HCT116 (cell line): ENCODE measurements at regions not wholly inside any gene's neighbourhood (a gene's known extent, or its start where the extent isn't known, plus 50 kb on each side); places are given as distances from the start of the nearest gene placed in this dataset.

Experiments used
- ATAC-seq: fragments of 200-7000 bp; cut with Tn5 transposase; 2 replicates; pipeline ENCODE4 v1.9.1; 2020; ENCODE audit warnings: mild to moderate bottlenecking, moderate library complexity
- BruUV-seq: library from RNA; stranded (reverse); fragments of 400-500 nt; replicated peaks from 2 replicates; lab custom pipeline; 2021; lab: Mats Ljungman, UMichigan
- CTCF ChIA-PET: fragments of 300-600 bp; sonication (Branson Sonifier 250); formaldehyde crosslinking; loops from one replicate; lab custom pipeline; 2021; ENCODE audit warnings: antibody characterized with exemption; lab: Charles Lee
- POLR2A ChIA-PET: fragments of 300-600, 350-600 bp; sonication (Branson Sonifier 250); formaldehyde crosslinking; loops from one replicate; lab custom pipeline; 2021; ENCODE audit warnings: antibody characterized with exemption; lab: Charles Lee
- RAD21 ChIA-PET, 2 experiments: fragments of 300-600 bp; sonication (Branson Sonifier 250); formaldehyde crosslinking; loops; one replicate each; lab custom pipeline; 2023; ENCODE audit warnings: low total read pairs in 2 of 2; ENCODE audit not compliant: uncharacterized antibody in 2 of 2, unreplicated experiment in 2 of 2, low non-redundant PET in 1 of 2; lab: Charles Lee
- DNase-seq: peaks from one replicate; pipeline ENCODE4 v3.0.0-alpha.2; 2010; ENCODE audit warnings: low read depth, low spot score
- H2AFZ ChIP-seq: fragments of 200-600 bp; shearing (Covaris generic), sonication (generic); 2 replicates; pipeline ENCODE4 v1.6.1; 2017; ENCODE audit warnings: low read depth, mixed run types, mixed read lengths, antibody characterized with exemption, low read length; ENCODE audit not compliant: poor library complexity, severe bottlenecking
- H3K27ac ChIP-seq: 2 replicates; pipeline ENCODE4 v1.5.1; 2012; ENCODE audit warnings: low read depth, low read length
- H3K27me3 ChIP-seq: fragments of 200-600 bp; sonication (generic); 2 replicates; pipeline ENCODE4 v1.6.1; 2016; ENCODE audit warnings: mixed run types, low read length, mixed read lengths; ENCODE audit not compliant: insufficient read depth
- H3K36me3 ChIP-seq, 2 experiments: fragments of 200-500 bp in 1 of 2; fragments of 200-600 bp in 1 of 2; sonication (Bioruptor generic) in 1 of 2; sonication (generic) in 1 of 2; 2 replicates each; pipeline versions ENCODE4 v1.5.1 to v1.6.1; 2014 to 2016; ENCODE audit warnings: low read length in 2 of 2, inconsistent platforms in 1 of 2, mixed read lengths in 1 of 2, mixed run types in 1 of 2; ENCODE audit not compliant: insufficient read depth in 2 of 2, control insufficient read depth in 1 of 2
- H3K4me1 ChIP-seq, 2 experiments: fragments of 200-600 bp in 1 of 2; sonication (generic) in 1 of 2; 2 replicates each; pipeline versions ENCODE4 v1.5.1 to v1.6.1; 2012 to 2017; ENCODE audit warnings: low read length in 2 of 2, inconsistent platforms in 1 of 2, mild to moderate bottlenecking in 1 of 2, mixed read lengths in 1 of 2, mixed run types in 1 of 2, moderate library complexity in 1 of 2; ENCODE audit not compliant: insufficient read depth in 2 of 2, control insufficient read depth in 1 of 2
- H3K4me2 ChIP-seq: fragments of 200-600 bp; sonication (generic); 2 replicates; pipeline ENCODE4 v1.6.1; 2017; ENCODE audit warnings: mixed run types, low read length, mixed read lengths
- H3K4me3 ChIP-seq, 2 experiments: fragments of 200-600 bp in 1 of 2; sonication (generic) in 1 of 2; replicated peaks in 1 of 2; 2 replicates each; pipeline ENCODE4 v1.5.1; 2011 to 2016; ENCODE audit warnings: low read length in 2 of 2, control low read depth in 1 of 2, low read depth in 1 of 2, mild to moderate bottlenecking in 1 of 2, mixed read lengths in 1 of 2, mixed run types in 1 of 2
- H3K79me2 ChIP-seq: fragments of 200-600 bp; sonication (generic); 2 replicates; pipeline ENCODE4 v1.6.1; 2017; ENCODE audit warnings: mild to moderate bottlenecking, mixed run types, low read length, moderate library complexity, mixed read lengths; ENCODE audit not compliant: insufficient read depth
- H3K9ac ChIP-seq: fragments of 200-600 bp; sonication (generic); 2 replicates; pipeline ENCODE4 v1.6.1; 2016; ENCODE audit warnings: low read length, mixed read lengths
- H3K9me2 ChIP-seq: fragments of 200-600 bp; sonication (generic), shearing (Covaris generic); 2 replicates; pipeline ENCODE4 v1.6.1; 2017; ENCODE audit warnings: mixed run types, mild to moderate bottlenecking, moderate library complexity; ENCODE audit not compliant: insufficient read depth
- H3K9me3 ChIP-seq, 2 experiments: fragments of 200-500 bp in 1 of 2; fragments of 200-600 bp in 1 of 2; sonication (Bioruptor generic) in 1 of 2; sonication (generic) in 1 of 2; 2 replicates each; pipeline ENCODE4 v1.6.1; 2014 to 2017; ENCODE audit warnings: low read length in 2 of 2, mixed read lengths in 2 of 2, inconsistent platforms in 1 of 2, low read depth in 1 of 2, mild to moderate bottlenecking in 1 of 2, mixed run types in 1 of 2, moderate library complexity in 1 of 2; ENCODE audit not compliant: control insufficient read depth in 1 of 2, insufficient read depth in 1 of 2
- H4K20me1 ChIP-seq: fragments of 200-600 bp; sonication (generic), shearing (Covaris generic); 2 replicates; pipeline ENCODE4 v1.6.1; 2017; ENCODE audit warnings: mixed run types, mild to moderate bottlenecking, moderate library complexity; ENCODE audit not compliant: insufficient read depth
- CBX3 ChIP-seq: IDR thresholded peaks from 2 replicates; pipeline ENCODE4 v1.6.1; 2012; ENCODE audit warnings: low read depth
- EGR1 ChIP-seq: IDR thresholded peaks from 2 replicates; pipeline ENCODE4 v1.6.1; 2012; ENCODE audit warnings: low read depth
- EZH2 ChIP-seq: fragments of 200-600 bp; sonication (generic); IDR thresholded peaks from 2 replicates; pipeline ENCODE4 v1.6.1; 2017; ENCODE audit warnings: antibody characterized with exemption, mixed run types
- JUND ChIP-seq: IDR thresholded peaks from 2 replicates; pipeline ENCODE4 v1.6.1; 2012
- MAX ChIP-seq: IDR thresholded peaks from 2 replicates; pipeline ENCODE4 v1.6.1; 2012
- POLR2AphosphoS5 ChIP-seq: IDR thresholded peaks from 2 replicates; pipeline ENCODE4 v1.6.1; 2011; ENCODE audit warnings: mild to moderate bottlenecking, low read depth, low read length, moderate library complexity
- REST ChIP-seq: IDR thresholded peaks from 2 replicates; pipeline ENCODE4 v1.6.1; 2012; ENCODE audit warnings: low read depth
- SIN3A ChIP-seq: IDR thresholded peaks from 2 replicates; pipeline ENCODE4 v1.6.1; 2012; ENCODE audit warnings: low read depth
- SP1 ChIP-seq: IDR thresholded peaks from 2 replicates; pipeline ENCODE4 v1.6.1; 2012; ENCODE audit warnings: low read depth
- SRF ChIP-seq: IDR thresholded peaks from 2 replicates; pipeline ENCODE4 v1.6.1; 2012; ENCODE audit warnings: low read depth
- TCF7L2 ChIP-seq: IDR thresholded peaks from 2 replicates; pipeline ENCODE4 v1.7.0; 2011; ENCODE audit warnings: borderline replicate concordance, inconsistent platforms; ENCODE audit not compliant: insufficient read depth, insufficient read length; ENCODE audit errors: extremely low read depth
- YY1 ChIP-seq: IDR thresholded peaks from 2 replicates; pipeline ENCODE4 v1.6.1; 2011; ENCODE audit warnings: low read length, low read depth, moderate library complexity, mild to moderate bottlenecking; ENCODE audit not compliant: insufficient replicate concordance; ENCODE audit errors: extremely low read depth
- ZFX ChIP-seq: fragments of 450-650 bp; IDR thresholded peaks from 2 replicates; pipeline ENCODE4 v1.6.1; 2017
- ZNF274 ChIP-seq: fragments of 200-500 bp; sonication (Bioruptor generic); IDR thresholded peaks from 2 replicates; pipeline ENCODE4 v1.6.1; 2014; ENCODE audit warnings: mild to moderate bottlenecking, low read depth, low read length, inconsistent platforms
- intact Hi-C: fragments of 100-400 bp; cut with micrococcal nuclease; formaldehyde crosslinking; loops from 2 replicates; pipeline ENCODE4 v1.10.0; 2022

GRCh38 chr14:82896476-82896875 is 1362.8 kb upstream of the SEL1L start:
- no peaks in the 10 kb centered on the region for H3K79me2 ChIP-seq
- H3K36me3 ChIP-seq, result no peaks in the 10 kb centered on the region
- H3K4me3 ChIP-seq, result no peak overlapping the region
- ChIA-PET CTCF (no interaction called here), POLR2A (no interaction called here), RAD21 (no interaction called here)
- DNase-seq (no peak), ATAC-seq (no peak)
- no peak for TF ChIP-seq SRF
- TF ChIP-seq ZNF274, result no peak
- TF ChIP-seq EZH2, result no peak
- no peak for TF ChIP-seq SP1
- TF ChIP-seq CBX3, result no peak
- TF ChIP-seq ZFX, result no peak
- TF ChIP-seq JUND, result no peak
- TF ChIP-seq MAX, result no peak
- TF ChIP-seq EGR1, result no peak
- TF ChIP-seq POLR2AphosphoS5, result no peak
- TF ChIP-seq YY1, result no peak
- no peak for TF ChIP-seq SIN3A
- TF ChIP-seq TCF7L2, result no peak
- no peak for TF ChIP-seq REST
- H3K4me1 ChIP-seq, result no peaks in the 10 kb centered on the region
- H3K27ac ChIP-seq, result no peak overlapping the region
- intact Hi-C loops, result no loop called here
- no TSS peak for BruUV-seq
- H3K9me3 ChIP-seq, result peaks cover 0 to 9% of the 10 kb centered on the region in 2 experiments; a peak in 2 of 4 replicates
- no peaks in the 10 kb centered on the region for H4K20me1 ChIP-seq
- no peak overlapping the region for H2AFZ ChIP-seq
- H3K9ac ChIP-seq, result no peak overlapping the region
- H3K27me3 ChIP-seq, result no peaks in the 10 kb centered on the region
- no peaks in the 10 kb centered on the region for H3K9me2 ChIP-seq
- no peak overlapping the region for H3K4me2 ChIP-seq
